IPS-18a (cell line): ENCODE measurements at regions not wholly inside any gene's neighbourhood (a gene's known extent, or its start where the extent isn't known, plus 50 kb on each side); places are given as distances from the start of the nearest gene placed in this dataset.
"Not testable (repeated sequence)": the region's sequence is repeated elsewhere in the genome, so short reads cannot be mapped to it uniquely, and the experiment has no call there.

Experiments
- H3K27ac ChIP-seq: one replicate; pipeline ENCODE4 v1.5.1; 2013; ENCODE audit warnings: low read length
- H3K27me3 ChIP-seq: one replicate; pipeline ENCODE4 v1.6.1; 2013; ENCODE audit warnings: mild to moderate bottlenecking, low read length; ENCODE audit not compliant: control insufficient read depth, insufficient read depth
- H3K36me3 ChIP-seq: one replicate; pipeline ENCODE4 v1.6.1; 2013; ENCODE audit warnings: low read depth, low read length; ENCODE audit not compliant: control insufficient read depth
- H3K4me1 ChIP-seq: one replicate; pipeline ENCODE4 v1.6.1; 2013; ENCODE audit warnings: low read depth, low read length; ENCODE audit not compliant: control insufficient read depth
- H3K4me3 ChIP-seq: one replicate; pipeline ENCODE4 v1.5.1; 2013; ENCODE audit warnings: low read length
- H3K9ac ChIP-seq: one replicate; pipeline ENCODE4 v1.6.1; 2013; ENCODE audit warnings: mild to moderate bottlenecking, low read length, moderate library complexity
- H3K9me3 ChIP-seq: one replicate; pipeline ENCODE4 v1.6.1; 2013; ENCODE audit warnings: low read depth, low read length; ENCODE audit not compliant: control insufficient read depth

DNA sequence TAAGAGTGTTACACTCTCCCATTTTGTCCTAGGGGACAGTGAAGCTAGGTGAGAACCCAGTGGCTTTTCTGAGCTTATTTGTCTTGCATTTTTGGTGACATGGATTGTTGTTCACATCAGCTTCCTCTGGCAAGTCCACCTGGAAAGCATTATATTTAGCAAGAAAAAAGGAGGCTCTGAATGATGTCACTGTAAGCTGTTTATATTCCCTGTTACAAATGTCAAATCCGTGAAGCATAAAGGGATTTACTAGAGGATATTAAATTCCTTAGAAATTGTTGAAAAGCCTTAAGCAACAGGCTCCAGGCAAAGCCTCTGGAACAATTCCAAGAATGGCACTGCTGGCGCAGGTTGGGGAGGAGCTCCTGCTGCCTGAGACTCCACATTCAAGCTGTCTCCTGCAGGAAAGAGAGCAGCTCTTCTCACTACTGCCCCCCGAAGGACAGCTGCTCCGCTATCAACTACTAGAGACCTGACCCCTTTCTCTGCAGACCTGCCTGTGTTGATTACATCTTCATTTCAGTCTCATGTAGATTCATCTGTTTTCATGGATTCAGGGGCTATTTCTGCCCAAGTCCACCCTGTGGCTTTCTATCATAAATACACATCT, 295.4 kb downstream of the RPIA start:
- H3K4me3 ChIP-seq, H3K27ac ChIP-seq, H3K36me3 ChIP-seq, H3K9ac ChIP-seq, H3K4me1 ChIP-seq, H3K27me3 ChIP-seq, H3K9me3 ChIP-seq: not testable (repeated sequence)

GRCh38 chr2:88988617-88989016, 297.1 kb downstream of the RPIA start:
- H3K4me3 ChIP-seq, H3K9ac ChIP-seq, H3K9me3 ChIP-seq, H3K36me3 ChIP-seq, H3K4me1 ChIP-seq, H3K27ac ChIP-seq, H3K27me3 ChIP-seq: not testable (repeated sequence)

DNA sequence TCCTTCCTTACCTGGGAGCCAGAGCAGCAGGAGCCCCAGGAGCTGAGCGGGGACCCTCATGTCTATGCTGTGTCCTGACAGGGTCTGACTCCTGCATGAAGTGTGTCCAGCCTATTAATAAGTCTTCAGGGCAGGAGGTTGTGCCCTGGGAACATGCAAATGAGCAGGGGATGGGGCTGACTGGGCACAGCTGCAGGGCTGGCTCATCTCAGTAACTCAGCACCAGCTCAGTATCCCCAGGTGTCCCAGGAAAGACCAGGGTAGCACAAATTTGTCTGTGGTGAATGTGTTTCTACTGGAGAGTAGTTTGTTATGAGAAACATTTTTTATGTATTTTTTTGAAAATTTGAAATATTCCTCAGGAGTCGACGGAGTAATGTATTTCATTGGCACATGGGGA, 301.3 kb downstream of the RPIA start:
- H3K9me3 ChIP-seq, H3K4me3 ChIP-seq, H3K27me3 ChIP-seq, H3K36me3 ChIP-seq, H3K27ac ChIP-seq, H3K9ac ChIP-seq, H3K4me1 ChIP-seq: not testable (repeated sequence)

GRCh38 chr2:88994856-88995255, 303.4 kb downstream of the RPIA start:
- H3K9me3 ChIP-seq, H3K4me1 ChIP-seq, H3K27me3 ChIP-seq, H3K36me3 ChIP-seq, H3K27ac ChIP-seq, H3K9ac ChIP-seq, H3K4me3 ChIP-seq: not testable (repeated sequence)

DNA sequence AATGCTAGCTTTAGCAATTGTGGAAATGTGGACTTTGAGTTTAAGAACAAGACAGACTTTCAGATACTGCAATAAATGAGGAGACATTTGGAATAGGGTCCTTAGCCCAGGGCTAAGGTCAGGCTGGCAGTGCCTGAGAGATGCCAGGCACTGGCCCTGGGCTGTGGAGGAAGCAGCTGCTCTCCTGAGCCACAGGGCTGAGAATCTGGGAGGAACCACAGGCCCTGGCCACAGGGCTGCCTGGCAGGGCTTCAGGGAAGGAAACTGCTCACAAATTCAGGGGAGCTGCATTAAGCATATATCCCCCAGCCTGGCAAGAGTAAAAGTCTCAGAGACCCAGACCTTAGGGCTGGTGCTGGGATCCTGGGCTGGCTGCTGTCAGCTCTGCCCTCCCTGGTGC, 305.1 kb downstream of the RPIA start:
- H3K36me3 ChIP-seq, H3K27ac ChIP-seq, H3K4me1 ChIP-seq, H3K9me3 ChIP-seq, H3K4me3 ChIP-seq, H3K27me3 ChIP-seq, H3K9ac ChIP-seq: not testable (repeated sequence)

DNA sequence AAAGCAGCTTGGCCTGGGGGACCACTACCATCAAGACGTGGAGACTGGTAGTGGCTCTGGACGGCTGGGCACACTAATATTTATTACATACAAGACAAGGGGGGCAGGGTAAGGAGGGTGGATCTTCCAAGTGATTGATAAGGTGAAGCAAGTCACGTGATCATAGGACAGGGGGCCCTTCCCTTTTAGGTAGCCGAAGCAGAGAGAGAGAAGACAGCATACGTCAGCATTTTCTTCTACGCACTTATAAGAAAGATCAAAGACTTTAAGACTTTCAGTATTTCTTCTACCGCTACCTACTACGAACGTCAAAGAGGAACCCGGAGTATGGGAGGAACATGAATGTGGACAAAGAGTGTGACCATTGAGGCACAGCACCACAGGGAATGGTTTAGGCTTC, 307.9 kb downstream of the RPIA start:
- peaks cover 8% of the 10 kb centered on the region for H3K4me1 ChIP-seq
- no peaks in the 10 kb centered on the region for H3K27me3 ChIP-seq
- H3K4me3 ChIP-seq, result no peak overlapping the region
- no peaks in the 10 kb centered on the region for H3K9me3 ChIP-seq
- H3K36me3 ChIP-seq, result no peaks in the 10 kb centered on the region
- H3K9ac ChIP-seq, result no peak overlapping the region
- no peak overlapping the region for H3K27ac ChIP-seq

DNA sequence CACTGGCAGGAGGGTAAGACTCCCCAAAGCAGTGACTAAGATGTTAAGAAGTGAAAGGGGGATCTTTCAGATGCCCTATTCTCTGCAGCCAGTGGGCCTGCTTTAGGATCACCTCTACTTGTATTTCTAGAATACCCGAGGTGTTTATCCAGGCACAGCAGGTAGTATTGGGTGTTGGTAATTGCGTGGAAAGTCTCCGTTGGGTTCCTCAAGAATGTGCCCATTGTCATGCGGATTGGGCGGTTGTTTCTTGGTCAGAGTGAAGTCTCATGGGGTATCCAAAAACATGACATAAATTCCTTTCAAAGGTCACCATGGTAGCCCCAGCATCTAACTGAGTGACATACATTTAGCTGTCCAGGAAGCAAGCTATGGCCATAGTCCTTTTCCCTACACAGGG, 308.8 kb downstream of the RPIA start:
- Histone ChIP-seq H3K27ac (no peak overlapping the region), H3K4me3 (no peak overlapping the region), H3K9me3 (no peaks in the 10 kb centered on the region), H3K4me1 (peaks cover 8% of the 10 kb centered on the region), H3K36me3 (no peaks in the 10 kb centered on the region), H3K9ac (no peak overlapping the region), H3K27me3 (no peaks in the 10 kb centered on the region)

- H3K4me1 ChIP-seq, H3K27ac ChIP-seq, H3K9me3 ChIP-seq, H3K9ac ChIP-seq, H3K4me3 ChIP-seq, H3K27me3 ChIP-seq, H3K36me3 ChIP-seq: not testable (repeated sequence)
Measured at GRCh38 chr2:89004238-89004637, 312.8 kb downstream of the RPIA start.

- not testable (repeated sequence) for H3K4me1 ChIP-seq, H3K9me3 ChIP-seq, H3K4me3 ChIP-seq, H3K9ac ChIP-seq, H3K27me3 ChIP-seq, H3K27ac ChIP-seq, H3K36me3 ChIP-seq
Measured at GRCh38 chr2:89020566-89020965, 329.1 kb downstream of the RPIA start.

DNA sequence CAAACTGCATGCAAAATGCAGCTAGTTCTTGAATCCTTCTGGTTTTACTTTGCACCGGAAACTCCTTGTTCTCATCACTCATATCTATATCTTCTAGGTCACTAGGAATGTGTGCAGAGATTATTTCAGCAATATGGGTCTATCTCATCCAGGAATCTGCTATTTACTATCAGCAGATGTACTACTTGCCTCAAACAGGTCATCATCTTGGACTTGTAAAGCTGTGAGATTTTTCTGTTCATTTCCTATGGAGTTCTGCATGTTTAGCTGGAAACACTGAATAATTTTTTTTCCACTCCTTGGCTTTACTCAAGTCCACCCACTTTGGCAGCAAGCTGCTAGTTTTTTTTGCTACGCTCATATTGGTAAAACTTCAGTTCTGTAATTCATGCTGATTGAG, 334.8 kb downstream of the RPIA start:
- not testable (repeated sequence) for H3K27me3 ChIP-seq, H3K27ac ChIP-seq, H3K4me3 ChIP-seq, H3K9ac ChIP-seq, H3K9me3 ChIP-seq, H3K36me3 ChIP-seq, H3K4me1 ChIP-seq

GRCh38 chr2:89027115-89027514, 335.6 kb downstream of the RPIA start:
- H3K4me1 ChIP-seq, H3K27me3 ChIP-seq, H3K9me3 ChIP-seq, H3K4me3 ChIP-seq, H3K9ac ChIP-seq, H3K36me3 ChIP-seq, H3K27ac ChIP-seq: not testable (repeated sequence)

DNA sequence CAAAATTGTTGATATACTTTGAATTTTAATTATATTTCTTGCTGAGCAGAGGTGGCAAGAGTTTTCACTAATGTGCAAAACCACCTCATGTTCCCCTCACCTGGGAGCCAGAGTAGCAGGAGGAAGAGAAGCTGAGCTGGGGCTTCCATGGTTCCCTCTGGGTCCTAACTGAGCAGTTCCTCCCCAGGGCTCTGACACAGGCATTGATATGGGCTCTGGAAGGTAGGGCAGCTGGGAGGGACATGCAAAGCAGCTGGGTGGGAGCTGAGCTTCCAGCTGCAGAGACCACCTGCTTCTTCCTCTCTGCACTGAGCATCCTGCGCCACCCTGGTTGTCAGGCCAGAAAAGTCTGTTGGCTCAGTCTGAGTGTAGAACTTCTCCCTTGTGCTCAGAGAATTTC, 336.1 kb downstream of the RPIA start:
- not testable (repeated sequence) for H3K27me3 ChIP-seq, H3K4me3 ChIP-seq, H3K4me1 ChIP-seq, H3K9ac ChIP-seq, H3K27ac ChIP-seq, H3K9me3 ChIP-seq, H3K36me3 ChIP-seq

DNA sequence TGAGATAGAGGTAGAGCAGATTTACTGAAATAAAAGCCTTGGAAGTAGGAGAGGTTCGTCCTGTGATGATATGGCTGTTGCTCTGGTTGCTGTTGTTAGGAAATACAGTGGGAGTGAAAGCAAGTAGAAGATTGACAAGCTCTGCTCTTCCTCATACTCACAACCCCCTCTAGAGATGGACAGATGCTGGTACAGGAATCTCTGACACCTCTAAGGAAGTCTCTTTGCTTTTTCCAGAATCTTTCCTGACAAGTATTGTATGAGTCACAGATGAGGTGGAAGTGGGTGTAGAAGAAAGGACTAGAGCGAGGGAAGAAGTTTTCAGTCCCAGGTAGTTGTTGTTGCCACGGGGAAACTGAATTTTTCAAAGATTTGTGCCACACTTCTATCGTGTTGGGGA, 337.8 kb downstream of the RPIA start:
- not testable (repeated sequence) for H3K27ac ChIP-seq, H3K36me3 ChIP-seq, H3K4me1 ChIP-seq

More for the DNA sequence above, 337.8 kb downstream of the RPIA start:
- H3K27me3 ChIP-seq, H3K9ac ChIP-seq, H3K4me3 ChIP-seq, H3K9me3 ChIP-seq: not testable (repeated sequence)
